ENCODE measurements at regions not wholly inside any gene's neighbourhood (a gene's known extent, or its start where the extent isn't known, plus 50 kb on each side); places are given as distances from the start of the nearest gene placed in this dataset.
A peak's percentile ranks its signal among the peaks of the same experiment; 100 is the strongest.

- H3K27me3 Mint-ChIP-seq (ENCODE audit: low read depth): peaks cover 4% of the 10 kb centered on the region
- H3K27ac Mint-ChIP-seq: no peak overlapping the region
- peaks cover 9% of the 10 kb centered on the region for H3K4me1 Mint-ChIP-seq (ENCODE audit: low read depth)
- ATAC-seq (no peak), DNase-seq (no peak)
- no peaks in the 10 kb centered on the region for H3K9me3 Mint-ChIP-seq (ENCODE audit: insufficient read depth)
- ChIA-PET POLR2A (no interaction called here), CTCF (no interaction called here)
- no peaks in the 10 kb centered on the region for H3K36me3 Mint-ChIP-seq (ENCODE audit: low read depth)
- no peak overlapping the region for H3K4me3 Mint-ChIP-seq
Observed at GRCh38 chr2:106041150-106041549, 153.0 kb downstream of the UXS1 start.

- Mint-ChIP-seq H3K4me3 (no peak overlapping the region), H3K36me3 (ENCODE audit: low read depth) (no peaks in the 10 kb centered on the region), H3K4me1 (ENCODE audit: low read depth) (peaks cover 9% of the 10 kb centered on the region), H3K9me3 (ENCODE audit: insufficient read depth) (no peaks in the 10 kb centered on the region), H3K27ac (no peak overlapping the region), H3K27me3 (ENCODE audit: low read depth) (peaks cover 5% of the 10 kb centered on the region)
- POLR2A ChIA-PET: no interaction called here
- ATAC-seq (no peak), DNase-seq (no peak)
- CTCF ChIA-PET: interaction anchor here (1.0 to 1.5 kb wide), 3 partner anchors 10 to 183 kb away, joined by 3 to 4 read pairs (median 3); no protein-coding TSS in a partner anchor
Observed at GRCh38 chr2:106039634-106040315, 154.3 kb downstream of the UXS1 start.

GRCh38 chr2:106038601-106039375 is 155.3 kb downstream of the UXS1 start:
- Mint-ChIP-seq H3K4me1 (ENCODE audit: low read depth) (peaks cover 9% of the 10 kb centered on the region), H3K27ac (no peak overlapping the region), H3K36me3 (ENCODE audit: low read depth) (no peaks in the 10 kb centered on the region), H3K4me3 (no peak overlapping the region), H3K27me3 (ENCODE audit: low read depth) (peaks cover 7% of the 10 kb centered on the region), H3K9me3 (ENCODE audit: insufficient read depth) (no peaks in the 10 kb centered on the region)
- CTCF ChIA-PET: interaction anchor here (1.0 to 1.5 kb wide), 3 partner anchors 10 to 182 kb away, joined by 3 to 4 read pairs (median 3); no protein-coding TSS in a partner anchor
- DNase-seq: no peak
- ATAC-seq: no peak
- POLR2A ChIA-PET: no interaction called here

- DNase-seq (no peak), ATAC-seq (no peak)
- no peaks in the 10 kb centered on the region for H3K9me3 Mint-ChIP-seq (ENCODE audit: insufficient read depth)
- H3K36me3 Mint-ChIP-seq (ENCODE audit: low read depth): no peaks in the 10 kb centered on the region
- ChIA-PET CTCF (no interaction called here), POLR2A (no interaction called here)
- peaks cover 7% of the 10 kb centered on the region for H3K27me3 Mint-ChIP-seq (ENCODE audit: low read depth)
- H3K4me1 Mint-ChIP-seq (ENCODE audit: low read depth): peaks cover 9% of the 10 kb centered on the region
- no peak overlapping the region for H3K4me3 Mint-ChIP-seq
- no peak overlapping the region for H3K27ac Mint-ChIP-seq
Observed at GRCh38 chr2:106037932-106038331, 156.2 kb downstream of the UXS1 start.

- ChIA-PET CTCF (interaction anchor here (1.1 to 1.2 kb wide), 2 partner anchors 14 to 40 kb away, joined by 3 read pairs; no protein-coding TSS in a partner anchor), POLR2A (no interaction called here)
- Mint-ChIP-seq H3K36me3 (ENCODE audit: low read depth) (no peaks in the 10 kb centered on the region), H3K9me3 (ENCODE audit: insufficient read depth) (no peaks in the 10 kb centered on the region), H3K27me3 (ENCODE audit: low read depth) (peaks cover 7% of the 10 kb centered on the region), H3K4me1 (ENCODE audit: low read depth) (peaks cover 9% of the 10 kb centered on the region), H3K27ac (no peak overlapping the region), H3K4me3 (no peak overlapping the region)
- DNase-seq: no peak
- ATAC-seq: no peak
Observed at GRCh38 chr2:106037262-106037661, 156.8 kb downstream of the UXS1 start.

GRCh38 chr2:106034325-106034724 is 159.8 kb downstream of the UXS1 start:
- H3K27me3 Mint-ChIP-seq (ENCODE audit: low read depth): peaks cover 5% of the 10 kb centered on the region
- CTCF ChIA-PET: no interaction called here
- peaks cover 9% of the 10 kb centered on the region for H3K4me1 Mint-ChIP-seq (ENCODE audit: low read depth)
- no peaks in the 10 kb centered on the region for H3K36me3 Mint-ChIP-seq (ENCODE audit: low read depth)
- POLR2A ChIA-PET: no interaction called here
- ATAC-seq (no peak), DNase-seq (no peak)
- no peaks in the 10 kb centered on the region for H3K9me3 Mint-ChIP-seq (ENCODE audit: insufficient read depth)
- no peak overlapping the region for H3K4me3 Mint-ChIP-seq
- H3K27ac Mint-ChIP-seq: no peak overlapping the region

- POLR2A ChIA-PET: no interaction called here
- ATAC-seq: no peak
- DNase-seq: no peak
- Mint-ChIP-seq H3K27me3 (ENCODE audit: low read depth) (peaks cover 3% of the 10 kb centered on the region), H3K9me3 (ENCODE audit: insufficient read depth) (no peaks in the 10 kb centered on the region), H3K4me1 (ENCODE audit: low read depth) (peaks cover 15% of the 10 kb centered on the region), H3K27ac (no peak overlapping the region), H3K36me3 (ENCODE audit: low read depth) (no peaks in the 10 kb centered on the region), H3K4me3 (no peak overlapping the region)
- CTCF ChIA-PET: no interaction called here
Observed at GRCh38 chr2:106032676-106033075, 161.4 kb downstream of the UXS1 start.

GRCh38 chr2:106030287-106031268 is 163.5 kb downstream of the UXS1 start:
- peaks cover 6% of the 10 kb centered on the region for H3K9me3 Mint-ChIP-seq (ENCODE audit: insufficient read depth)
- H3K4me1 Mint-ChIP-seq (ENCODE audit: low read depth): peaks cover 30% of the 10 kb centered on the region
- H3K36me3 Mint-ChIP-seq (ENCODE audit: low read depth): peaks cover 5% of the 10 kb centered on the region
- ATAC-seq (no peak), DNase-seq (no peak)
- ChIA-PET CTCF (no interaction called here), POLR2A (interaction anchor here (0.7 to 0.8 kb wide), 2 partner anchors 8 to 809 kb away, joined by 3 to 4 read pairs; no protein-coding TSS in a partner anchor)
- peaks cover 3% of the 10 kb centered on the region for H3K27me3 Mint-ChIP-seq (ENCODE audit: low read depth)
- H3K4me3 Mint-ChIP-seq: no peak overlapping the region
- H3K27ac Mint-ChIP-seq: no peak overlapping the region

- ATAC-seq (peak; percentile 67), DNase-seq (peak; percentile 27)
- no peak overlapping the region for H3K4me3 Mint-ChIP-seq
- H3K36me3 Mint-ChIP-seq (ENCODE audit: low read depth): peaks cover 5% of the 10 kb centered on the region
- ChIA-PET CTCF (no interaction called here), POLR2A (no interaction called here)
- H3K27me3 Mint-ChIP-seq (ENCODE audit: low read depth): no peaks in the 10 kb centered on the region
- peaks cover 6% of the 10 kb centered on the region for H3K9me3 Mint-ChIP-seq (ENCODE audit: insufficient read depth)
- peak overlapping the region; percentile 75 for H3K27ac Mint-ChIP-seq
- H3K4me1 Mint-ChIP-seq (ENCODE audit: low read depth): peaks cover 32% of the 10 kb centered on the region
Observed at GRCh38 chr2:106028192-106028591, 165.9 kb downstream of the UXS1 start.

GRCh38 chr2:106026271-106027190 is 167.6 kb downstream of the UXS1 start:
- POLR2A ChIA-PET: no interaction called here
- ATAC-seq (no peak), DNase-seq (no peak)
- peaks cover 6% of the 10 kb centered on the region for H3K9me3 Mint-ChIP-seq (ENCODE audit: insufficient read depth)
- H3K27ac Mint-ChIP-seq: no peak overlapping the region
- CTCF ChIA-PET: no interaction called here
- H3K36me3 Mint-ChIP-seq (ENCODE audit: low read depth): peaks cover 5% of the 10 kb centered on the region
- no peak overlapping the region for H3K4me3 Mint-ChIP-seq
- no peaks in the 10 kb centered on the region for H3K27me3 Mint-ChIP-seq (ENCODE audit: low read depth)
- peaks cover 32% of the 10 kb centered on the region for H3K4me1 Mint-ChIP-seq (ENCODE audit: low read depth)

GRCh38 chr2:106025796-106026195 is 168.3 kb downstream of the UXS1 start:
- Mint-ChIP-seq H3K36me3 (ENCODE audit: low read depth) (peaks cover 5% of the 10 kb centered on the region), H3K27me3 (ENCODE audit: low read depth) (no peaks in the 10 kb centered on the region), H3K9me3 (ENCODE audit: insufficient read depth) (peaks cover 6% of the 10 kb centered on the region), H3K4me3 (no peak overlapping the region), H3K27ac (no peak overlapping the region), H3K4me1 (ENCODE audit: low read depth) (peaks cover 32% of the 10 kb centered on the region)
- ChIA-PET CTCF (no interaction called here), POLR2A (no interaction called here)
- DNase-seq: no peak
- no peak for ATAC-seq
